ENCODE measurements at regions not wholly inside any gene's neighbourhood (a gene's known extent, or its start where the extent isn't known, plus 50 kb on each side); places are given as distances from the start of the nearest gene placed in this dataset.

DNA sequence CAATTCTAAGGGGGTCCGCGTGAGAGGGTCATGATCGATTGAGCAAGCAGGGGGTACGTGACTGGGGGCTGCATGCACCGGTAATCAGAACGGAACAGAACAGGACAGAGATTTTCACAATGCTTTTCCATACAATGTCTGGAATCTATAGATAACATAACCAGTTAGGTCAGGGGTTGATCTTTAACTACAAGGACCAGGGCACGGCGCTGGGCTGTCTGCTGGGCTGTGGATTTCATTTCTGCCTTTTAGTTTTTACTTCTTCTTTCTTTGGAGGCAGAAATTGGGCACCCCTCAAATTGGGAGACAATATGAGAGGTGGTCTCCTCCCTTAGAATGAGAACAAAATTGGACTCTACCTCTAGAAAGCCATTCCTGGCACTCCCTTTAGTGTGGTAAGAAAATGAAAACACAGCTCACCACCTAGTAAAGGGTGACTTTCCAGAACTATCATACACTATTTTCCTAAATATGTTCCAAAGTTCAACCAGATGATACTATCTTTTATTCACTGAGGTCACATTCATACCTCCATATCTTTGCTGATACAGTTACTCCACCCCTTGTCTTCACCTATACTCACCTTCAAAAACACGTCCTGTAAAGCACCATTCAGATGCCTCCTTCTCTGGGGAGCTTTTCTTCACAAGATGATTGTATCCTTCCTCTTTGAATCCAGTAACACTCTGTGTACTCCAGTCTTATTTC is 1058.3 kb upstream of the SLIT2 start:
- no peaks in the 10 kb centered on the region for H3K4me1 Mint-ChIP-seq
- H3K4me2 ChIP-seq (replicated peaks; ENCODE audit: extremely low read depth, low read length, poor library complexity, severe bottlenecking), result no peak overlapping the region
- H3K27me3 Mint-ChIP-seq (ENCODE audit: low read depth in 3 of 3), result peaks cover 0 to 2% (median 0%) of the 10 kb centered on the region in 3 donors
- H4K20me1 ChIP-seq (ENCODE audit: insufficient read depth, low read length), result no peaks in the 10 kb centered on the region
- H2AFZ ChIP-seq (ENCODE audit: insufficient read depth, low read depth, low read length, poor library complexity, severe bottlenecking), result no peak overlapping the region
- H3K9me3 Mint-ChIP-seq, result peaks cover 0 to 6% (median 3%) of the 10 kb centered on the region in 7 donors
- no peak overlapping the region for H3K27ac ChIP-seq (ENCODE audit: low read depth in 1 of 2, low read length in 2 of 2)
- no peak overlapping the region for H3K9ac ChIP-seq (ENCODE audit: insufficient read depth, low read length, poor library complexity, severe bottlenecking)
- H3K36me3 Mint-ChIP-seq, result no peaks in the 10 kb centered on the region
- no peaks in the 10 kb centered on the region for H3K4me1 ChIP-seq (ENCODE audit: control insufficient read depth in 1 of 2, insufficient read depth in 2 of 2, low read length in 2 of 2)
- TF ChIP-seq, protein P1, sequence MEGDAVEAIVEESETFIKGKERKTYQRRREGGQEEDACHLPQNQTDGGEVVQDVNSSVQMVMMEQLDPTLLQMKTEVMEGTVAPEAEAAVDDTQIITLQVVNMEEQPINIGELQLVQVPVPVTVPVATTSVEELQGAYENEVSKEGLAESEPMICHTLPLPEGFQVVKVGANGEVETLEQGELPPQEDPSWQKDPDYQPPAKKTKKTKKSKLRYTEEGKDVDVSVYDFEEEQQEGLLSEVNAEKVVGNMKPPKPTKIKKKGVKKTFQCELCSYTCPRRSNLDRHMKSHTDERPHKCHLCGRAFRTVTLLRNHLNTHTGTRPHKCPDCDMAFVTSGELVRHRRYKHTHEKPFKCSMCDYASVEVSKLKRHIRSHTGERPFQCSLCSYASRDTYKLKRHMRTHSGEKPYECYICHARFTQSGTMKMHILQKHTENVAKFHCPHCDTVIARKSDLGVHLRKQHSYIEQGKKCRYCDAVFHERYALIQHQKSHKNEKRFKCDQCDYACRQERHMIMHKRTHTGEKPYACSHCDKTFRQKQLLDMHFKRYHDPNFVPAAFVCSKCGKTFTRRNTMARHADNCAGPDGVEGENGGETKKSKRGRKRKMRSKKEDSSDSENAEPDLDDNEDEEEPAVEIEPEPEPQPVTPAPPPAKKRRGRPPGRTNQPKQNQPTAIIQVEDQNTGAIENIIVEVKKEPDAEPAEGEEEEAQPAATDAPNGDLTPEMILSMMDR (IDR thresholded peaks at IDR 0.05), result no peak
- H3K27me3 ChIP-seq (ENCODE audit: control insufficient read depth in 2 of 2, insufficient read depth in 2 of 2, low read length in 2 of 2), result no peaks in the 10 kb centered on the region
- H3K4me3 ChIP-seq (replicated peaks in 1 of 3; ENCODE audit: low read depth in 2 of 3, low read length in 3 of 3), result no peak overlapping the region
- H3K4me3 Mint-ChIP-seq, result no peak overlapping the region
- DNase-seq, result no peak
- no peaks in the 10 kb centered on the region for H3K9me3 ChIP-seq (replicated peaks in 1 of 2; ENCODE audit: control insufficient read depth in 1 of 2, insufficient read depth in 1 of 2, low read length in 2 of 2)
- no peaks in the 10 kb centered on the region for H3K36me3 ChIP-seq (replicated peaks in 1 of 2; ENCODE audit: control insufficient read depth in 1 of 2, insufficient read depth in 2 of 2, low read length in 2 of 2)
- no peak overlapping the region for H3K27ac Mint-ChIP-seq
- no peaks in the 10 kb centered on the region for H3K79me2 ChIP-seq (ENCODE audit: insufficient read depth, low read length)
- intact Hi-C loops (cut with micrococcal nuclease), result no loop called here
- 83% methylated on average over 3 of the region's 9 CpGs for WGBS (ENCODE audit: insufficient coverage)

DNA sequence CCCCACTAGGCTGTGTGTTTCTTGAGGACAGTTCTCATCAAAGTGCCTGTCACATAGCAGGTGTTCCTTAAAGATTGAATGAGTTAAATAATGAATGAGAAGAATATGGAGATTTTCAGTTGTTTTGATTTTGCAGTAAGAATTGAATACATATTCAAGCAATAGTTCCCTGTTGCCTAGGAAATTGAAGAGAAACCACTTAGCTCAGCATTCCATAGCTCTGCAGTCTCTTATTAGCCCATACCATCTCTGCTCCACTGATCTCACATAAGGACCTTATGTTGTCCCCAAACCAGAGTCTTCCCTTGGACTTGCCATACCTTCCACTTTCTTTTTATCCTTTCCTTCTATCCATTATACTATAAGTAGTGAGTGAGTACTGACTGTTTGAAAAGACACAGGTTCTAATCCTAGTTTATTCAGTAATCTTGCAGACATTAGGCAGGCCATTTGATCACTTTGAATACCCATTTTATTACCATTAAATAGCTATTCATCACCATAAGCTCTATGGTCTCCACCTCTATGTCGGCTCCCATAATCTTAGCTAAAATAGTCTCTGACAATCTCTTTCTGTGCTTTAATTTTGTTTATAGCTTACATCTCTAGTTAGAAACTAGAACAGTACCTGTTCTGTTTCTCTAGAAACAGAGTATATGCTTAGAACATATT is 1059.6 kb upstream of the SLIT2 start:
- Histone ChIP-seq H3K27me3 (ENCODE audit: control insufficient read depth in 2 of 2, insufficient read depth in 2 of 2, low read length in 2 of 2) (no peaks in the 10 kb centered on the region), H4K20me1 (ENCODE audit: insufficient read depth, low read length) (no peaks in the 10 kb centered on the region), H3K36me3 (replicated peaks in 1 of 2; ENCODE audit: control insufficient read depth in 1 of 2, insufficient read depth in 2 of 2, low read length in 2 of 2) (no peaks in the 10 kb centered on the region), H3K4me1 (ENCODE audit: control insufficient read depth in 1 of 2, insufficient read depth in 2 of 2, low read length in 2 of 2) (no peaks in the 10 kb centered on the region), H3K4me3 (replicated peaks in 1 of 3; ENCODE audit: low read depth in 2 of 3, low read length in 3 of 3) (no peak overlapping the region), H3K9ac (ENCODE audit: insufficient read depth, low read length, poor library complexity, severe bottlenecking) (no peak overlapping the region), H3K79me2 (ENCODE audit: insufficient read depth, low read length) (no peaks in the 10 kb centered on the region), H3K9me3 (replicated peaks in 1 of 2; ENCODE audit: control insufficient read depth in 1 of 2, insufficient read depth in 1 of 2, low read length in 2 of 2) (no peaks in the 10 kb centered on the region), H3K4me2 (replicated peaks; ENCODE audit: extremely low read depth, low read length, poor library complexity, severe bottlenecking) (no peak overlapping the region), H2AFZ (ENCODE audit: insufficient read depth, low read depth, low read length, poor library complexity, severe bottlenecking) (no peak overlapping the region), H3K27ac (ENCODE audit: low read depth in 1 of 2, low read length in 2 of 2) (no peak overlapping the region)
- no CpG with 5 or more reads among the region's 1 CpG for WGBS (ENCODE audit: insufficient coverage)
- intact Hi-C loops (cut with micrococcal nuclease), result no loop called here
- H3K36me3 Mint-ChIP-seq, result no peaks in the 10 kb centered on the region
- no peak for DNase-seq
- peaks cover 0 to 4% (median 1%) of the 10 kb centered on the region in 7 donors for H3K9me3 Mint-ChIP-seq
- TF ChIP-seq, protein P1 (IDR thresholded peaks at IDR 0.05), result no peak
- H3K4me1 Mint-ChIP-seq, result no peaks in the 10 kb centered on the region
- H3K4me3 Mint-ChIP-seq, result no peak overlapping the region
- H3K27me3 Mint-ChIP-seq (ENCODE audit: low read depth in 3 of 3), result no peaks in the 10 kb centered on the region
- H3K27ac Mint-ChIP-seq, result no peak overlapping the region
